ENCODE measurements at regions not wholly inside any gene's neighbourhood (a gene's known extent, or its start where the extent isn't known, plus 50 kb on each side); places are given as distances from the start of the nearest gene placed in this dataset.

DNA sequence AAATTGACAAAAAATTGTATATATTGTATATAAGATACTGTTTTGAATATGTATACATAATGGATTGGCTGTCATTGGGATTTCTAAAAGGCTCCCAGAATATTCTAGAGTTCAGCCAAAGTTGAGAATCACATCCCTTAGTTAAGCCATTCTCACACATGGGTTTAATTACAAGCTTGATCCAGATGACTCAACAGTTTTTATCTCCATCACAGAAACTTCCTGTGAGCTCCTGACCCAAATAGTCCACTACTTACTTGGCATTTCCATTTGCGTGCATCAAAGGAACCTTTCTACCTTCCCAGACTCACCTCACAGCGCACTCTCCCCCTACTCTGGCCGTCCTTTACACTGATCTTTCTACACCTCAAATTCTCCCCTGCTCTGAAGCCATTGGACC, 184.8 kb upstream of the ARHGAP20 start:
- TF ChIP-seq CTCF (IDR thresholded peaks at IDR 0.05) (no peak), POLR2A (IDR thresholded peaks at IDR 0.05) (no peak)

Data from uterus (tissue), 2 donors.